ENCODE measurements at regions not wholly inside any gene's neighbourhood (a gene's known extent, or its start where the extent isn't known, plus 50 kb on each side); places are given as distances from the start of the nearest gene placed in this dataset.
A peak's percentile ranks its signal among the peaks of the same experiment; 100 is the strongest.

DNA sequence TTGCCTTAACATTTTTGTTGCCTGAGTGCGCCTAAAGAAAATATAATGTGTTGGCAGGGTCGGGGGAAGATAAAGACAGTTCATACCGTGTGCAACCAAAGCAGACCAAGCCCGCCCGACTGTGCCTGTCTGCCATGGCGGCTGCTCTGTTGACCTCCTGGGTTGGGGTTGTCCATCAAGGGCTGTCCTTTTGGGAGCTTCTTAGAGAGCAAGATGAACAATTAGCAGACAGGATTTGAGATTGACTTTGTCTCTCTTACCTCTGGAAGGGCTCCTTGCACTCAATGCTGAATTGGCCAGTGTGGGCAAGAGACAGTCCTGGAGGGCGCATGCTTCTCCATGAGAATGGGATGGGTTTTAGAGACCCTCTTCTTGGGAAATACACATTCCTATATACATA lies 319.6 kb downstream of the GLRX3 start:
- no peak overlapping the region for H3K27ac ChIP-seq (ENCODE audit: insufficient read length, low read depth, low read length)
- peak; percentile 4 for DNase-seq
- H3K4me1 ChIP-seq (ENCODE audit: insufficient read depth, low read length): no peaks in the 10 kb centered on the region
- no peak overlapping the region for H4K8ac ChIP-seq (replicated peaks; ENCODE audit: insufficient read length, low read depth, low read length)
- no peaks in the 10 kb centered on the region for H3K79me1 ChIP-seq (ENCODE audit: insufficient read depth, low read depth, low read length, poor library complexity, severe bottlenecking)
- H3K56ac ChIP-seq (ENCODE audit: insufficient read length, low read depth, low read length): no peak overlapping the region
- no peak overlapping the region for H2BK5ac ChIP-seq (ENCODE audit: insufficient read length, low read length)
- no peak overlapping the region for H2AFZ ChIP-seq (ENCODE audit: low read length)
- no peaks in the 10 kb centered on the region for H3K23me2 ChIP-seq (ENCODE audit: insufficient read length, low read depth, low read length, poor library complexity, severe bottlenecking)
- no peak overlapping the region for H3K23ac ChIP-seq (ENCODE audit: insufficient read length, low read depth, low read length)
- no peak overlapping the region for H3K9ac ChIP-seq (ENCODE audit: extremely low read depth, insufficient read length, low read length)
- H2BK120ac ChIP-seq (ENCODE audit: low read depth, low read length, poor library complexity, severe bottlenecking): no peak overlapping the region
- no peak overlapping the region for H3K4ac ChIP-seq (ENCODE audit: low read depth, low read length)
- no peaks in the 10 kb centered on the region for H4K20me1 ChIP-seq (ENCODE audit: control insufficient read depth, insufficient read depth, insufficient read length)
- Mint-ChIP-seq H3K27me3 (ENCODE audit: low read depth) (peaks cover 20% of the 10 kb centered on the region), H3K36me3 (ENCODE audit: insufficient read depth in 1 of 3, low read depth in 3 of 3) (no peaks in the 10 kb centered on the region; a peak in 2 of 7 replicates), H3K9me3 (peaks cover 2 to 6% of the 10 kb centered on the region in 2 experiments; a peak in 2 of 5 replicates), H3K27ac (no peak overlapping the region), H3K4me3 (no peak overlapping the region), H3K4me1 (no peaks in the 10 kb centered on the region)
- TF ChIP-seq, protein P1, sequence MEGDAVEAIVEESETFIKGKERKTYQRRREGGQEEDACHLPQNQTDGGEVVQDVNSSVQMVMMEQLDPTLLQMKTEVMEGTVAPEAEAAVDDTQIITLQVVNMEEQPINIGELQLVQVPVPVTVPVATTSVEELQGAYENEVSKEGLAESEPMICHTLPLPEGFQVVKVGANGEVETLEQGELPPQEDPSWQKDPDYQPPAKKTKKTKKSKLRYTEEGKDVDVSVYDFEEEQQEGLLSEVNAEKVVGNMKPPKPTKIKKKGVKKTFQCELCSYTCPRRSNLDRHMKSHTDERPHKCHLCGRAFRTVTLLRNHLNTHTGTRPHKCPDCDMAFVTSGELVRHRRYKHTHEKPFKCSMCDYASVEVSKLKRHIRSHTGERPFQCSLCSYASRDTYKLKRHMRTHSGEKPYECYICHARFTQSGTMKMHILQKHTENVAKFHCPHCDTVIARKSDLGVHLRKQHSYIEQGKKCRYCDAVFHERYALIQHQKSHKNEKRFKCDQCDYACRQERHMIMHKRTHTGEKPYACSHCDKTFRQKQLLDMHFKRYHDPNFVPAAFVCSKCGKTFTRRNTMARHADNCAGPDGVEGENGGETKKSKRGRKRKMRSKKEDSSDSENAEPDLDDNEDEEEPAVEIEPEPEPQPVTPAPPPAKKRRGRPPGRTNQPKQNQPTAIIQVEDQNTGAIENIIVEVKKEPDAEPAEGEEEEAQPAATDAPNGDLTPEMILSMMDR (conservative IDR thresholded peaks at IDR 0.05): no peak
- H4K5ac ChIP-seq (ENCODE audit: insufficient read length, low read depth, low read length): no peak overlapping the region
- no peak overlapping the region for H2AK5ac ChIP-seq (ENCODE audit: insufficient read length, low read length)
- no peak overlapping the region for H3K4me2 ChIP-seq (ENCODE audit: insufficient read depth, insufficient read length, low read length)
- no peaks in the 10 kb centered on the region for H3K9me3 ChIP-seq (ENCODE audit: control insufficient read depth, low read depth, low read length)
- no peak overlapping the region for H3T11ph ChIP-seq (ENCODE audit: low read length)
- H4K91ac ChIP-seq (ENCODE audit: insufficient read length, low read depth, low read length): no peak overlapping the region
- no peak overlapping the region for H2BK15ac ChIP-seq (ENCODE audit: low read depth, low read length)
- H3K18ac ChIP-seq (ENCODE audit: insufficient read length, low read depth, low read length): no peak overlapping the region
- H3K14ac ChIP-seq (ENCODE audit: insufficient read depth, low read length): no peak overlapping the region
- H2BK20ac ChIP-seq (ENCODE audit: low read depth, low read length, poor library complexity, severe bottlenecking): no peak overlapping the region
- WGBS (ENCODE audit: extremely low coverage, insufficient read length, low lambda C conversion rate): no CpG with 5 or more reads among the region's 7 CpGs
- no peak overlapping the region for H2BK12ac ChIP-seq (ENCODE audit: insufficient read length, low read depth, low read length)
- no peaks in the 10 kb centered on the region for H3K79me2 ChIP-seq (ENCODE audit: insufficient read depth, low read length)
- H3K27me3 ChIP-seq (ENCODE audit: insufficient read depth, low read length): no peaks in the 10 kb centered on the region

All from H9 (cell line).